Activated CD4-positive, CD25-positive, alpha-beta regulatory T cell treated with anti-CD3 and anti-CD28 coated beads, Interleukin-2, amount 50 U/mL, for 72 hours (primary cell): ENCODE measurements at regions not wholly inside any gene's neighbourhood (a gene's known extent, or its start where the extent isn't known, plus 50 kb on each side); places are given as distances from the start of the nearest gene placed in this dataset.

ENCODE experiments used
- DNase-seq: peaks from one replicate; pipeline ENCODE4 v3.0.0; 2021

DNA sequence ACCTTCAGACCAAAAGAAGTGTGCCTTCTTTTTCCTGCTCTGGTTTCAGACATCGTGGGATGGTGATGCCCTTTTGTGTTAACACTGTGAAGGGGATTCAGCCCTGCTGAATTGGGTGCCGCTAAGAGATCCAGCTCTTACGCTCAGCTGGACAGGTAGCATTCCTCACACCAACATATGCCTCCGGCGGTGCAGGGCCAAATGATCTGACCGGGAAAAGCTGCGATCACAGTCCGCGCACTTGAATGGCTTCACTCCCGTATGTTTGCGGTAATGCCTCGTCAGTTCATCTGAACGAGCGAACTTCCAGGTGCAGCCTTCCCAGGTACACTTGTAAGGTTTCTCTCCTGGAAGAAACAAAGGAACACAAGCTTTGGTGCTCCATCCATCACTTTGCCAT, 438.9 kb downstream of the KLF12 start:
- DNase-seq: no peak

DNA sequence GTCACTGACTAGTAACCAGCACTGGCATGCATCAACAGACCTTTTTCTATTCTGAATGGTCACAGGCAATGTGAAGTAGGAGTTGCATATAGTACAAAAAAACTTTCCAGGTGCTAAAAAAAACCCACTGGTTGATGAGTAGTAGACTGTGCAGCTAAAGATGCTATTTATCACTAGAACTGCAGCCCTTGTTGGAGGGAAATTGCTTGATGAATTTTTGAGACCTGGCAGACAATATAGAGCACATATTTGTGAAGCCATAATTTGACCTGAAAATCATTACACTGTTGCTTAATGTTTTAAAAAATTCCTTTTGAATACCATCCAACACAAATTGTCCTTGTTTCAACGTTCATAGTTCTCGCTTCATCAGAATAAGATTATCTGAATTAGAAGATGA, 441.0 kb downstream of the KLF12 start:
- no peak for DNase-seq

DNA sequence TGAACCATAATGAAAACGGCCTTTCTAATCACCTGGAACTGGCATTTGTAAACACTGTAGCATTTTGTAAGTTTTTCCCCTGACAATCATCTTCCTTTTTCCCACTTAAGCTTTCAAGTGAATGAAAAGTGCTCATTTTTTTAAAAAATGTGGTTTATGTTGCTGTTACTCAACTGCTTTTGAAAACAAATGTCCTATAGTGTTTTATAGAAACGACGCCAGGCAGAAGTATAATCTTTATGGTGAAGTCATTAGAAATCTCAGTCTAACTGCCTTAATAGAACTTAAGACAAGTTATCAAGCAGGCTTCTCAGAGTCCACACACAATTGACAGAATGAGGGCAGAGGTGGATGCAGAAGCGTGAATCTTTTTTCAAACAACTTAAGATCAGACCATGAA, 442.3 kb downstream of the KLF12 start:
- DNase-seq: no peak

- no peak for DNase-seq
These were observed 446.3 kb downstream of the KLF12 start for GRCh38 chr13:73687929-73688328.

DNA sequence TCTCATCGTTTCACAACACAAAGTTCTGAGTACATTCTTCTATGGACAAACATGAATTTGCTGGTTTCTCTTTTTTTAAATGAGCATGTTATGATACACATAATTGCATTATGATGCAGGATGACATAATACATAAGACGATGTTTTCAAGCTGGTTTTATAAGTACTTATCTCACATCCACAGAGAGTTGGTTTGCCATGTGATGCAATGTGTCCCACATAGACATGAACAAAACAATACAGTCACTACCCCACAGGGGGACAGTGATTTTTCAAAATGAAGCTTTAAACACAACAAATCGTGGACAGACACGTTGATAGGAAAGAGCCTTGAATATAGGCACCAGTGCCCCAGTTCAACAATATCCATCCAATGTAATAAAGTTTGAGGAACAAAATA, 447.1 kb downstream of the KLF12 start:
- DNase-seq: no peak

GRCh38 chr13:73684750-73685149, 449.5 kb downstream of the KLF12 start:
- no peak for DNase-seq

GRCh38 chr13:73684286-73684685, 449.9 kb downstream of the KLF12 start:
- no peak for DNase-seq

GRCh38 chr13:73683746-73684145, 450.5 kb downstream of the KLF12 start:
- no peak for DNase-seq

GRCh38 chr13:73681779-73682178, 452.4 kb downstream of the KLF12 start:
- DNase-seq: no peak

GRCh38 chr13:73681015-73681414, 453.2 kb downstream of the KLF12 start:
- DNase-seq: no peak

DNA sequence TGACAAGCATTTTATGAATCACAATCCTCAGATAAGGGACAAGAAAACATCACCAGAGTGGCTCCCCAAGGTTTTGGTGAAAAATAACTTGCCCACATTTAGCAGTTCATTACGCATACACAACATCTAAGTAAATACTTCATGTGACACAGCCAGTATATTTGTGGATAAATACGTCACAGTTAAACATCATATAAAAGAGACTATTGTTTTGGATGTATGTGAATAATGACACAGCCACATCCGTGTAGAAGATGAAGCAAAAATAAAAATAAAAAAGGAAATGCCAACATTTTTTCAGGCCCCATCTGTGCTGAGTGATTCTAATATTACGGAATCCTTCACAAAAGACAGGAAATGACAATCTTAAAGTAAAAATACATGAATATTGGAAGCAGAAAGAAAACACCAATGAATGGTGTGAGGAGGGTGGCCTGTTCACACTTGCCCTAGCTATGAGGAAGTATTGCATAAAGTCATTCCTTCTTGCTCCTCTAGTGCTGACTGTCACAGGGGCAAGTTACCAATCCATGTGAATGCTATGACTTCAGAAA, 457.1 kb downstream of the KLF12 start:
- no peak for DNase-seq

GRCh38 chr13:73676550-73677047, 457.6 kb downstream of the KLF12 start:
- no peak for DNase-seq

DNA sequence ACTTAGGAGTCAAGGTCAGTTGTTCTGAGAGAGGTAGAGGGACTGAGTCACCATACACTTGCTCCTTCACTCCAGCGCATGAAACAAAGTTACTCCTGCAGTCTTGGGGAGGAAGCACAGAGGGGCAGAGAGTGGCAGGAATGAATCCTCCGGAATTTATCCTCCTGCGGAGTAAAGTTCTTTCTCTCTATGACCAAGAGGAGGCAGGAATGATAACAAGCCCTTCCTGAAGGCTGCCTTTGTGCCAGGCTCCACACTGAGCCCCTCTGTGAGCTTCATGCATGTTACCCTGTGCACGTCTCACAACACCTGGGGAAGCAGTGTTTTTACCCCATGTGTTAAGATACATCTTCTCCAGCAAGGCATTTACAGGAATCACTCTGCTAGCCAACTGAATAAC, 458.4 kb downstream of the KLF12 start:
- no peak for DNase-seq

DNA sequence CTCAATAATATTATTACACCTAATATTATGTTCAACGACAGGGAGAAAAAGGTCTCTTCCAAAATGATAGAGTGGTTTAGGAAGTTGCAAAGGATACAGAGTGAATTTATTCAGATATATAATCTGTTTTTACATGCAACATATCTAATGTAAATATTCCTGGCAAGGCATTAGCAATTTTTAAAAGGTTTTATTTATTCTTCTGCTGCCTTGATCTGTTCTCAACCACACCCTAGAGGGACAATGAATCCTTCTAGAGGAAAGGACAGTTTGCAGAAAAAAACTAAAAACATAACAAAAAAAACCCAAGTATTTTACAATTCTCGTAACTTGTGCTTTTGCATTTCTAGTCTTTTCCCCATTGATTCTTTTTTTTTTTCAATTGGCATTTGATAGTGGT, 459.6 kb downstream of the KLF12 start:
- DNase-seq: no peak

- DNase-seq: no peak
These were observed 460.3 kb downstream of the KLF12 start for GRCh38 chr13:73673931-73674330.

- no peak for DNase-seq
These were observed 461.7 kb downstream of the KLF12 start for GRCh38 chr13:73672492-73672891.

DNA sequence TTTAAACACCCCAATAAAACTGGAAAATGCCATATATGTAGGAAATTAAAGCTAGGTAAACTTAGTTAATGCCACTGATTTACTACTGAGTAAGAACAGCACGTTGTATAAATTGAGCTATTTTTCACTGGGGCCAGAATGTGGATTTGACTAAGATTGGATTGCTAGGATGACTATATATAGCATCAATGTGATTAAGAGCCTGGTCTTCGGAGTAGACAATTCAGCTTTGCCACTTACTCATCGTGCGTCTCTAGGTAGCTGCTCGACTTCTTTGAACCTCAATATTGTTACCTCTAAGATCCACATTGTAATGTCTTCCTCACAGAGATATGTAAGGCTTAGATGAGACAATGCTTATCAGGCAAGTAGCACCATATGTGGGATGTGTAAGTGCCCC, 462.5 kb downstream of the KLF12 start:
- no peak for DNase-seq

DNA sequence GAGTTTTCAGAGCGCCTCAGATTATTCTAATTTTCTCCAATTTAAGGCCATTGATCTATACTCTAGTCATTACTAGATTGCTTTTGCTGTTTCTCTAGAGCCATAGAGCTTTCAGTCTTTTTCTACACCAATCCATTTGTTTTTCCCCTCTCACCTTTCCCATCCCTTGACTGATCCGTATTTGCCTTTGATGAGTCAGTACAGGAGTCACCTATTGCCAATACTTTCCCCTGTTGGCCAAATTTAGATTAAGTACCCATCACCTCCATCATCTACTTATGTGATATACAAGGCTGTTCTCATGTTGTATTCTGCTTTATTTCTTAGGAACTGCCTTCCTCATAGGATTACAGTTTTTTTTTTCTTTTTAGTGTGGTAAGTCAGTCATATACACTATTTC, 463.2 kb downstream of the KLF12 start:
- no peak for DNase-seq

- no peak for DNase-seq
These were observed 466.4 kb downstream of the KLF12 start for GRCh38 chr13:73667756-73668155.

GRCh38 chr13:73665261-73665660, 468.9 kb downstream of the KLF12 start:
- no peak for DNase-seq

- no peak for DNase-seq
These were observed 469.4 kb downstream of the KLF12 start for GRCh38 chr13:73664851-73665250.

- DNase-seq: no peak
These were observed 471.4 kb downstream of the KLF12 start for GRCh38 chr13:73662833-73663232.

- no peak for DNase-seq
These were observed 472.3 kb downstream of the KLF12 start for GRCh38 chr13:73661687-73662425.

- no peak for DNase-seq
These were observed 473.1 kb downstream of the KLF12 start for GRCh38 chr13:73661066-73661465.

GRCh38 chr13:73658639-73659038, 475.6 kb downstream of the KLF12 start:
- no peak for DNase-seq
